ENCODE measurements at regions not wholly inside any gene's neighbourhood (a gene's known extent, or its start where the extent isn't known, plus 50 kb on each side); places are given as distances from the start of the nearest gene placed in this dataset.

- no peaks in the 10 kb centered on the region for H3K36me3 ChIP-seq (ENCODE audit: control insufficient read depth, insufficient read depth, low read length)
- no peak for DNase-seq
- 60% methylated on average over 7 of the region's 8 CpGs for WGBS (ENCODE audit: insufficient coverage)
- H3K27ac ChIP-seq (ENCODE audit: low read length), result no peak overlapping the region
- peaks cover 2% of the 10 kb centered on the region for H3K9me3 ChIP-seq (replicated peaks; ENCODE audit: control insufficient read depth, low read depth, low read length)
- H3K4me1 ChIP-seq (ENCODE audit: control insufficient read depth, insufficient read depth, low read length), result no peaks in the 10 kb centered on the region
- no peak overlapping the region for H3K4me3 ChIP-seq (ENCODE audit: low read length)
- no peaks in the 10 kb centered on the region for H3K27me3 ChIP-seq (ENCODE audit: control insufficient read depth, insufficient read depth, low read length)
Observed at GRCh38 chr16:5835876-5836275, 738.3 kb upstream of the EEF2KMT start.

- DNase-seq, result no peak
- Histone ChIP-seq H3K36me3 (ENCODE audit: control insufficient read depth, insufficient read depth, low read length) (no peaks in the 10 kb centered on the region), H3K4me3 (ENCODE audit: low read length) (no peak overlapping the region), H3K27ac (ENCODE audit: low read length) (no peak overlapping the region), H3K4me1 (ENCODE audit: control insufficient read depth, insufficient read depth, low read length) (no peaks in the 10 kb centered on the region), H3K27me3 (ENCODE audit: control insufficient read depth, insufficient read depth, low read length) (no peaks in the 10 kb centered on the region), H3K9me3 (replicated peaks; ENCODE audit: control insufficient read depth, low read depth, low read length) (no peaks in the 10 kb centered on the region)
- no CpG with 5 or more reads among the region's 1 CpG for WGBS (ENCODE audit: insufficient coverage)
Observed at GRCh38 chr16:5826332-5826731, 728.7 kb upstream of the EEF2KMT start.

DNA sequence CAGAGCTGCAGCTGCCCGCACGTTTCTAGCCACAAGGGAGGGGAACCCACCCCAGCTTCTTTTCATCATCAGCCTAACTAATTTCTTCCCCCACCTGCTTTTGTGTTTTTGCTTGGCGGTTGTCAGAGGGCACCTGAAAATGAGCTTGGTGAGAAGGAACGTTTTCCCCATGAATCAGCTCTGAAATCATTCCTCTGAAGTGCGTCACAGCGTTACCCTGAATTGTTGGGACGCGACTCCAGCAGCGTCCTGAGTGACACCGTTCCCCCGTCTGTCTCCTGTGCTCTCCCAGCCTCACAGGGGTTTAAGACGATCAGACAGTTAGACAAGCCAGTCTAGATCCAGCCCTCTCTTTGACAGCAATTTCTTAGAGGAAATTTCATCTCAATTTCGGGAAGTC lies 722.9 kb upstream of the EEF2KMT start:
- 88% methylated on average over 10 of the region's 13 CpGs for WGBS (ENCODE audit: insufficient coverage)
- Histone ChIP-seq H3K27ac (ENCODE audit: low read length) (no peak overlapping the region), H3K4me1 (ENCODE audit: control insufficient read depth, insufficient read depth, low read length) (no peaks in the 10 kb centered on the region), H3K9me3 (replicated peaks; ENCODE audit: control insufficient read depth, low read depth, low read length) (no peaks in the 10 kb centered on the region), H3K36me3 (ENCODE audit: control insufficient read depth, insufficient read depth, low read length) (no peaks in the 10 kb centered on the region), H3K4me3 (ENCODE audit: low read length) (no peak overlapping the region), H3K27me3 (ENCODE audit: control insufficient read depth, insufficient read depth, low read length) (no peaks in the 10 kb centered on the region)
- DNase-seq, result no peak

GRCh38 chr16:5815570-5816237 lies 718.1 kb upstream of the EEF2KMT start:
- Histone ChIP-seq H3K27me3 (ENCODE audit: control insufficient read depth, insufficient read depth, low read length) (no peaks in the 10 kb centered on the region), H3K4me3 (ENCODE audit: low read length) (no peak overlapping the region), H3K27ac (ENCODE audit: low read length) (no peak overlapping the region), H3K36me3 (ENCODE audit: control insufficient read depth, insufficient read depth, low read length) (no peaks in the 10 kb centered on the region), H3K9me3 (replicated peaks; ENCODE audit: control insufficient read depth, low read depth, low read length) (no peaks in the 10 kb centered on the region), H3K4me1 (ENCODE audit: control insufficient read depth, insufficient read depth, low read length) (no peaks in the 10 kb centered on the region)
- WGBS (ENCODE audit: insufficient coverage), result 47% methylated on average over 4 of the region's 6 CpGs
- no peak for DNase-seq

GRCh38 chr16:5801396-5801795 lies 703.8 kb upstream of the EEF2KMT start:
- no peak for DNase-seq
- Histone ChIP-seq H3K4me1 (ENCODE audit: control insufficient read depth, insufficient read depth, low read length) (no peaks in the 10 kb centered on the region), H3K27me3 (ENCODE audit: control insufficient read depth, insufficient read depth, low read length) (no peaks in the 10 kb centered on the region), H3K27ac (ENCODE audit: low read length) (no peak overlapping the region), H3K9me3 (replicated peaks; ENCODE audit: control insufficient read depth, low read depth, low read length) (no peaks in the 10 kb centered on the region), H3K36me3 (ENCODE audit: control insufficient read depth, insufficient read depth, low read length) (no peaks in the 10 kb centered on the region), H3K4me3 (ENCODE audit: low read length) (no peak overlapping the region)
- 66% methylated on average over 2 of the region's 8 CpGs for WGBS (ENCODE audit: insufficient coverage)

DNA sequence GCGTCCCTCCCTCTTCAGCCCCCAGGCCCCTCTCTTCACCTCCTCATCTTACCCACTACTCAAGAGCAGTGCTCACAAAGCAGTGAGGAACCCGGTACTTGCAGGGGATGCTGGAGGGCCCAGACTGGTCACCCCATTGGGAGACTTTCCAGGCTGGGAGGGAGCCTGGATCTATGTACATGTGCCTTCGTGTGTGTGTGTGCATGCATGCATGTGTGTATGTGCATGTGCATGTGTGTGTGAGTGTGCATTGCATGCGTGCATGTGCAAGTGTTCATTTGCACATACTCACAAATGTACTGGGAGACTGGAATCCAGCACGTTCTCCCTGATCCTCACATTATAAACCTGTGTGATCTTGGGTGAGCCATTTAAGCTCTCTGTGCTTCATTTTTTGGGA lies 696.0 kb upstream of the EEF2KMT start:
- Histone ChIP-seq H3K4me3 (ENCODE audit: low read length) (no peak overlapping the region), H3K27ac (ENCODE audit: low read length) (no peak overlapping the region), H3K4me1 (ENCODE audit: control insufficient read depth, insufficient read depth, low read length) (no peaks in the 10 kb centered on the region), H3K9me3 (replicated peaks; ENCODE audit: control insufficient read depth, low read depth, low read length) (no peaks in the 10 kb centered on the region), H3K27me3 (ENCODE audit: control insufficient read depth, insufficient read depth, low read length) (no peaks in the 10 kb centered on the region), H3K36me3 (ENCODE audit: control insufficient read depth, insufficient read depth, low read length) (no peaks in the 10 kb centered on the region)
- 60% methylated on average over 1 of the region's 5 CpGs for WGBS (ENCODE audit: insufficient coverage)
- no peak for DNase-seq

- no peak for DNase-seq
- H3K9me3 ChIP-seq (replicated peaks; ENCODE audit: control insufficient read depth, low read depth, low read length), result no peaks in the 10 kb centered on the region
- no peaks in the 10 kb centered on the region for H3K4me1 ChIP-seq (ENCODE audit: control insufficient read depth, insufficient read depth, low read length)
- no peaks in the 10 kb centered on the region for H3K27me3 ChIP-seq (ENCODE audit: control insufficient read depth, insufficient read depth, low read length)
- H3K36me3 ChIP-seq (ENCODE audit: control insufficient read depth, insufficient read depth, low read length), result no peaks in the 10 kb centered on the region
- 60% methylated on average over 1 of the region's 8 CpGs for WGBS (ENCODE audit: insufficient coverage)
- H3K4me3 ChIP-seq (ENCODE audit: low read length), result no peak overlapping the region
- no peak overlapping the region for H3K27ac ChIP-seq (ENCODE audit: low read length)
Observed at GRCh38 chr16:5791011-5791657, 693.5 kb upstream of the EEF2KMT start.

DNA sequence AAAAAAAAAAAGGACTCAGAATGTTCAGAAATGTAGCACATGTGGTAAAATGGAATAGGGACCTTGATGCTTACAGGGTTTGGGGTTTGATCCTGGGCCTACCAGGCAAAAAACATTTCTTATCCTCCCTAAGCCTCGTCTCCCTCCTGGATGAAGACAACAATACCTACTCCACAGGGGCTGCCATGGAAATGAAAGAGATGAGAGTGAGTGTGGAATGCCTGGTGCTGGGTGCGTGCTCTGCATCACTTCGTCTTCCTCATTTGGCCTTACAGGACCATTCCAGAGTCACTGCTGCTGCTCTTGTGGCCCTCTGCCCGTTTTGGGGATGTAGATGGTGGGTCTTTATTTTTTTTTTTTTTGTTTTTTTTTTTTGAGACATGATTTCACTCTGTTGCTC lies 692.9 kb upstream of the EEF2KMT start:
- Histone ChIP-seq H3K27me3 (ENCODE audit: control insufficient read depth, insufficient read depth, low read length) (no peaks in the 10 kb centered on the region), H3K36me3 (ENCODE audit: control insufficient read depth, insufficient read depth, low read length) (no peaks in the 10 kb centered on the region), H3K4me1 (ENCODE audit: control insufficient read depth, insufficient read depth, low read length) (no peaks in the 10 kb centered on the region), H3K27ac (ENCODE audit: low read length) (no peak overlapping the region), H3K9me3 (replicated peaks; ENCODE audit: control insufficient read depth, low read depth, low read length) (no peaks in the 10 kb centered on the region), H3K4me3 (ENCODE audit: low read length) (no peak overlapping the region)
- DNase-seq, result no peak
- WGBS (ENCODE audit: insufficient coverage), result no CpG with 5 or more reads among the region's 4 CpGs

DNA sequence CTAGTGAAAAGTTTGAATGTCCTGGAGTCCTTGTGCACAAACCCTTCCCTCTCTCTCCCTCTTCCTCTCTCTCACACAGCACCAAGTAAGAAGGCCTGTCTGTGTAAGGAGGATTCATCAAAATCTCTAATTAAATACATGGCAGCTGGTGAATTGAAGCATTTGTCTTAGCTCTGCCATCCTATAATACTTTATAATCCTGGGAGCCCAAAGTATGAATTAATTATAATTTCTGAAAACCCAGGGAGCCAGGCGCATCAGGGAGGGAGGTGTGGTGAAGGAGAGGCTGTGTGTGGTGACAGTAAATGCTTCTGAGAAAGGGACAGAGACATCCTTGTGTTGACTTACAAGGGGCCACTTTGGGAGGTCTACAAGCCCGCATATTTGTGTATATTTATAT lies 691.4 kb upstream of the EEF2KMT start:
- no peak overlapping the region for H3K4me3 ChIP-seq (ENCODE audit: low read length)
- no peak overlapping the region for H3K27ac ChIP-seq (ENCODE audit: low read length)
- DNase-seq, result no peak
- 67% methylated on average over 1 of the region's 2 CpGs for WGBS (ENCODE audit: insufficient coverage)
- no peaks in the 10 kb centered on the region for H3K36me3 ChIP-seq (ENCODE audit: control insufficient read depth, insufficient read depth, low read length)
- no peaks in the 10 kb centered on the region for H3K9me3 ChIP-seq (replicated peaks; ENCODE audit: control insufficient read depth, low read depth, low read length)
- H3K4me1 ChIP-seq (ENCODE audit: control insufficient read depth, insufficient read depth, low read length), result no peaks in the 10 kb centered on the region
- no peaks in the 10 kb centered on the region for H3K27me3 ChIP-seq (ENCODE audit: control insufficient read depth, insufficient read depth, low read length)

DNA sequence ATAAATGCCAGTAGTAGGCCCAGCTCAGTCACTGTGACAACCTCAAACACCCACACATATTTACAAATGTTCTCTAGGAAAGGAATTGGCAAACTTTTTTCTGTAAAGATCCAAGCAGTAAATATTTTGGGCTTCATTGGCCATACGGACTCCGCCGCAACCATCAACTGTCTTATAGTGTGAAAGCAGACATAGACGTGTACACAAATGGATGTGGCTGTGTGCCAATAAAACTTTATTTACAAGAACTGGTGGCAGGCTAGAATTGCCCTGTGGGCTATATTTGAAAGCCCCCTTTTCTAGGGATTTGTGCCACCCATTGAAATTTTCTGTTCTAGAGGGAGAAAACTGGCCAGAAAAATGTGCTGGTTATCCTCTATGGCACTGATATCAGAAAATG lies 683.8 kb upstream of the EEF2KMT start:
- no peaks in the 10 kb centered on the region for H3K27me3 ChIP-seq (ENCODE audit: control insufficient read depth, insufficient read depth, low read length)
- no peak for DNase-seq
- no peaks in the 10 kb centered on the region for H3K9me3 ChIP-seq (replicated peaks; ENCODE audit: control insufficient read depth, low read depth, low read length)
- 95% methylated on average over 3 of the region's 4 CpGs for WGBS (ENCODE audit: insufficient coverage)
- H3K36me3 ChIP-seq (ENCODE audit: control insufficient read depth, insufficient read depth, low read length), result no peaks in the 10 kb centered on the region
- no peak overlapping the region for H3K4me3 ChIP-seq (ENCODE audit: low read length)
- no peak overlapping the region for H3K27ac ChIP-seq (ENCODE audit: low read length)
- H3K4me1 ChIP-seq (ENCODE audit: control insufficient read depth, insufficient read depth, low read length), result no peaks in the 10 kb centered on the region

DNA sequence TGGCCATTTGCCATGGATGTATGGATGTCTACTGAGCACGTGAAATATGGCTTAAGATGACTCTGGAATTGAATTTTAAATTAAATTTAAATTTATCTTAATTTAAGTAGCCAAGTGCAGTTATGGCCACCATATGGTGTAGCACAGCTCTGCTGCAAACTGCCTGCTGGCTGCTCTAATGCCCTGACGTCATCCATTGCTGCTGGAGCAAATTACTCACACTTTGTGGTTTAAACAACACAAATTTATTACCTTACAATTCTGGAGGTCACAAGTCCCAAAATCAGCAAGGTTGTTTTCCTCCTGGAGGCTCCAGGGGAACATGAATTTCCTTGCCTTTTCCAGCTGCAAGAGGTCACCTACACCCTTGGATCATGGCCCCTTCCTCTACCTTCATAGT lies 679.3 kb upstream of the EEF2KMT start:
- H3K36me3 ChIP-seq (ENCODE audit: control insufficient read depth, insufficient read depth, low read length), result no peaks in the 10 kb centered on the region
- H3K27me3 ChIP-seq (ENCODE audit: control insufficient read depth, insufficient read depth, low read length), result no peaks in the 10 kb centered on the region
- no peaks in the 10 kb centered on the region for H3K4me1 ChIP-seq (ENCODE audit: control insufficient read depth, insufficient read depth, low read length)
- no peaks in the 10 kb centered on the region for H3K9me3 ChIP-seq (replicated peaks; ENCODE audit: control insufficient read depth, low read depth, low read length)
- no CpG with 5 or more reads among the region's 2 CpGs for WGBS (ENCODE audit: insufficient coverage)
- H3K27ac ChIP-seq (ENCODE audit: low read length), result no peak overlapping the region
- no peak overlapping the region for H3K4me3 ChIP-seq (ENCODE audit: low read length)
- no peak for DNase-seq
